ENCODE measurements at regions not wholly inside any gene's neighbourhood (a gene's known extent, or its start where the extent isn't known, plus 50 kb on each side); places are given as distances from the start of the nearest gene placed in this dataset.

DNA sequence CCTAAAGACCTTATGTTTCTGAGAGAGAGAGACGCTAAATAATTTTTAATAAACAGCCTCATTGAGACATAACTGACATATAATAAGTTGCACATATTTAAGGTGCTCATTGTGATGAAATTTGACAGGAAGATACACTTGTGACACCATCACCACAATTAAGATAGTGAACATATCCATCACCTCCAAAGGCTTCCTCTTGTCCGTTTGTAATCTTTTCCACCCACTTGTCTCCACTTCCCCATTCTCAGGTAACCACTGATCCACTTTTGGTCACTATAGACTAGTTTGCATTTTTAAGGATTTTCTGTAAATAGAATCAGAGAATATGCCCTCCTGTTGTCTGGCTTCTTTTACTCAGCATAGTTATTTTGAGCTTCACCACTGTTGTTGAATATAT lies 195.1 kb upstream of the WDR11 start:
- no peak overlapping the region for H3K4me2 ChIP-seq (ENCODE audit: low read depth, low read length)
- H3K4me1 ChIP-seq (ENCODE audit: low read length): no peaks in the 10 kb centered on the region
- no peaks in the 10 kb centered on the region for H3F3A ChIP-seq (ENCODE audit: insufficient read depth, low read length)
- no peak overlapping the region for H3K9ac ChIP-seq (ENCODE audit: low read length)
- DNase-seq: no peak
- no peak overlapping the region for H2AFZ ChIP-seq (ENCODE audit: low read length)
- no peaks in the 10 kb centered on the region for H4K20me1 ChIP-seq (ENCODE audit: insufficient read depth, low read length)
- no peaks in the 10 kb centered on the region for H3K9me3 ChIP-seq (replicated peaks; ENCODE audit: insufficient read depth, low read length)
- no peaks in the 10 kb centered on the region for H3K79me2 ChIP-seq (ENCODE audit: low read length)
- TF ChIP-seq EZH2 (optimal IDR thresholded peaks at IDR 0.05; ENCODE audit: low read depth, low read length) (no peak), EZH2phosphoT487 (IDR thresholded peaks at IDR 0.05; ENCODE audit: low read length) (no peak)
- TF ChIP-seq, protein P1, sequence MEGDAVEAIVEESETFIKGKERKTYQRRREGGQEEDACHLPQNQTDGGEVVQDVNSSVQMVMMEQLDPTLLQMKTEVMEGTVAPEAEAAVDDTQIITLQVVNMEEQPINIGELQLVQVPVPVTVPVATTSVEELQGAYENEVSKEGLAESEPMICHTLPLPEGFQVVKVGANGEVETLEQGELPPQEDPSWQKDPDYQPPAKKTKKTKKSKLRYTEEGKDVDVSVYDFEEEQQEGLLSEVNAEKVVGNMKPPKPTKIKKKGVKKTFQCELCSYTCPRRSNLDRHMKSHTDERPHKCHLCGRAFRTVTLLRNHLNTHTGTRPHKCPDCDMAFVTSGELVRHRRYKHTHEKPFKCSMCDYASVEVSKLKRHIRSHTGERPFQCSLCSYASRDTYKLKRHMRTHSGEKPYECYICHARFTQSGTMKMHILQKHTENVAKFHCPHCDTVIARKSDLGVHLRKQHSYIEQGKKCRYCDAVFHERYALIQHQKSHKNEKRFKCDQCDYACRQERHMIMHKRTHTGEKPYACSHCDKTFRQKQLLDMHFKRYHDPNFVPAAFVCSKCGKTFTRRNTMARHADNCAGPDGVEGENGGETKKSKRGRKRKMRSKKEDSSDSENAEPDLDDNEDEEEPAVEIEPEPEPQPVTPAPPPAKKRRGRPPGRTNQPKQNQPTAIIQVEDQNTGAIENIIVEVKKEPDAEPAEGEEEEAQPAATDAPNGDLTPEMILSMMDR (IDR thresholded peaks at IDR 0.05; ENCODE audit: low read length): no peak
- H3K9me2 ChIP-seq (replicated peaks; ENCODE audit: insufficient read depth, low read length): no peaks in the 10 kb centered on the region
- no peak overlapping the region for H3K27ac ChIP-seq (ENCODE audit: low read length)
- no peaks in the 10 kb centered on the region for H3K27me3 ChIP-seq (replicated peaks; ENCODE audit: insufficient read depth, low read length)
- H3K36me3 ChIP-seq (replicated peaks; ENCODE audit: insufficient read depth, low read length): no peaks in the 10 kb centered on the region
- no peak overlapping the region for H3K4me3 ChIP-seq (ENCODE audit: low read length)

DNA sequence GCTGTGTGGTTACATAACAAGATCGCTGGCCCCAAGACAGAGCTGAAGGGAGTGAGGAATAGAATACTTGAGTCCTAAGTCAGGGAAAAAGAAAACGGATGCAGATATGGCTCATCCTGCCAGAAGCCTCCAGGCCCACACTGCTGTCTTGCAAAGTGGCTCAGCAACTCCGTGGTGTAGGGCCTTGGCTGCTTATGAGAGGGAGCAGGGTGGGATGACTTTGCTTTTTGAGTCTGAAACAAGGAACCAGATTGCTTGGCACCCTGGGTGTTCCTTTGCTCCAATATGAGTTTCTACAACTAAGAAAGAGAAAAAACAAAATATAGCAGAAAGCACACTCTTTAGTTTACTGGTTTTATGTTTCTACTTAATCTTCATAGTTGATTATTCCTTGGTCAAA lies 193.8 kb upstream of the WDR11 start:
- Histone ChIP-seq H3K9me2 (replicated peaks; ENCODE audit: insufficient read depth, low read length) (no peaks in the 10 kb centered on the region), H3K36me3 (replicated peaks; ENCODE audit: insufficient read depth, low read length) (no peaks in the 10 kb centered on the region), H3K4me1 (ENCODE audit: low read length) (no peaks in the 10 kb centered on the region), H3K9me3 (replicated peaks; ENCODE audit: insufficient read depth, low read length) (no peaks in the 10 kb centered on the region), H3K27ac (ENCODE audit: low read length) (no peak overlapping the region), H3K9ac (ENCODE audit: low read length) (no peak overlapping the region), H4K20me1 (ENCODE audit: insufficient read depth, low read length) (no peaks in the 10 kb centered on the region), H3K4me2 (ENCODE audit: low read depth, low read length) (no peak overlapping the region), H3K4me3 (ENCODE audit: low read length) (no peak overlapping the region), H3K79me2 (ENCODE audit: low read length) (no peaks in the 10 kb centered on the region), H2AFZ (ENCODE audit: low read length) (no peak overlapping the region), H3K27me3 (replicated peaks; ENCODE audit: insufficient read depth, low read length) (no peaks in the 10 kb centered on the region), H3F3A (ENCODE audit: insufficient read depth, low read length) (no peaks in the 10 kb centered on the region)
- DNase-seq: no peak
- TF ChIP-seq, protein P1 (IDR thresholded peaks at IDR 0.05; ENCODE audit: low read length): no peak
- TF ChIP-seq EZH2 (optimal IDR thresholded peaks at IDR 0.05; ENCODE audit: low read depth, low read length): no peak
- TF ChIP-seq EZH2phosphoT487 (IDR thresholded peaks at IDR 0.05; ENCODE audit: low read length): no peak

DNA sequence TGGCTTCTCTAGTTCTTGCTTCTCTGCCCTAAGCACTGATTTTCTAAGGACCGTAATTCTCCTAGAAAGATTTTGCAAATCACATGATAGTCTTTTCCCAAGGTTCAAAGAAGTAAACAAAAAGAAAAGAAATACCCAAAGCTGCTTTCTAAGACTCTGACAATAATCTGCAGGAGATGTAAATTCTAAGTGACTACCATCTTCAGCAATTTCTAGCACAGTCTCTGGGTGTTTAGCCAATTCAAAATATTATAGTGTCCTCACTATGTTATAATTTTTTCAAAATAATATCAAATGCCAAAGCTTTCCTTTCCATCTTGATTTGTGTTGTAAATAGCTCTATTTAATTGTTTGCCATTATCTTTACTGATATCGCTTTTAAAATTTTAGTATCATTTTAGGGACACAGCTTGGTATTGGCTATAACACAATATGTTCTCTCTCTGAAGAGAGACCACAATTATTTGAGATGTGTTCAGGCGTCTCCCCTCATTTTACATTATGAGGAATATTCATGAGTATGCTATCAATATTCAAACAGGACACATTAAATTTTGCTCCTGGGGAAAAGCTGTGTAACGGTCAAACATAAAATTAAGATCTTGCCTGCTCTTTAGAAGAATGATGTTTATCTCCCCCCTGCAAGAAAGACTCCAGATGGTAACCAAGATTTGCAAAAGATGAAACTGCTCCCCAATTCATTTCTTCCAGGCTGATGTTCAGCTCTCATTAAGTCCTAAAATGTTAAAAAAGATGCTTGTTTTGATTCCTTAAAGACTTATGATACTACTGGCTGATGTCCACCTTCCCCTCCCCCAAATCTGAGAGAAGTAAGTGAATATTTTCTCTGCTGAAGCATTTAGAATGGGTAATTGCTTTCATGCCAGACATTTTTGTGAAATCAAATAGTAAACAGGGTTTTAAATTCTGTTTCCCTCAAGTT lies 191.9 kb upstream of the WDR11 start:
- TF ChIP-seq, protein P1 (IDR thresholded peaks at IDR 0.05; ENCODE audit: low read length): no peak
- no peak for DNase-seq
- no peak overlapping the region for H3K4me3 ChIP-seq (ENCODE audit: low read length)
- H3F3A ChIP-seq (ENCODE audit: insufficient read depth, low read length): no peaks in the 10 kb centered on the region
- H3K79me2 ChIP-seq (ENCODE audit: low read length): no peaks in the 10 kb centered on the region
- H3K27me3 ChIP-seq (replicated peaks; ENCODE audit: insufficient read depth, low read length): no peaks in the 10 kb centered on the region
- no peaks in the 10 kb centered on the region for H4K20me1 ChIP-seq (ENCODE audit: insufficient read depth, low read length)
- no peak overlapping the region for H2AFZ ChIP-seq (ENCODE audit: low read length)
- H3K9me2 ChIP-seq (replicated peaks; ENCODE audit: insufficient read depth, low read length): no peaks in the 10 kb centered on the region
- no peaks in the 10 kb centered on the region for H3K4me1 ChIP-seq (ENCODE audit: low read length)
- H3K4me2 ChIP-seq (ENCODE audit: low read depth, low read length): no peak overlapping the region
- no peaks in the 10 kb centered on the region for H3K9me3 ChIP-seq (replicated peaks; ENCODE audit: insufficient read depth, low read length)
- no peaks in the 10 kb centered on the region for H3K36me3 ChIP-seq (replicated peaks; ENCODE audit: insufficient read depth, low read length)
- H3K27ac ChIP-seq (ENCODE audit: low read length): no peak overlapping the region
- H3K9ac ChIP-seq (ENCODE audit: low read length): no peak overlapping the region
